ENCODE measurements at regions not wholly inside any gene's neighbourhood (a gene's known extent, or its start where the extent isn't known, plus 50 kb on each side); places are given as distances from the start of the nearest gene placed in this dataset.
"Not testable (repeated sequence)": the region's sequence is repeated elsewhere in the genome, so short reads cannot be mapped to it uniquely, and the experiment has no call there.

GRCh38 chr6:11380969-11381744 lies 148.7 kb upstream of the NEDD9 start:
- no peak for DNase-seq

GRCh38 chr6:11380549-11380948 lies 148.1 kb upstream of the NEDD9 start:
- no peak for DNase-seq

DNA sequence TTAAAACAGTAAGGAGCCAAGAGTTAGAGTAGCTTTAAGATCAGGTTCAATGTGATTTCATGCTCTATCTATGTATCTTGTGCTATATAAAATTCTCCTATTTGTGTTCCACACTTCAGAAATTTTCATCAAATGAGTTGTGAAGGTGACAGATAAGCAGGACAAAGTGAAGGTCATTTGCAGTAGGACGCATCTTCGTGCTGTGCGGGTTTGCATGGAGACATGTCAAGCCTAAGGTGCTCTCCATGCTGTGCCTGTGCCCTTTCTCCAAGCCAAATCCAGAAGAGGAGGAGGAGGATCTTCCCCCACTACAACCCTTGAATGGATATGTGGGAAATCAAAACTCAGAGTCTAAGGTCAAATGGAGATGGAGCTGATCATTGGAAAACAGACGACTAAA lies 147.3 kb upstream of the NEDD9 start:
- no peak for DNase-seq

DNA sequence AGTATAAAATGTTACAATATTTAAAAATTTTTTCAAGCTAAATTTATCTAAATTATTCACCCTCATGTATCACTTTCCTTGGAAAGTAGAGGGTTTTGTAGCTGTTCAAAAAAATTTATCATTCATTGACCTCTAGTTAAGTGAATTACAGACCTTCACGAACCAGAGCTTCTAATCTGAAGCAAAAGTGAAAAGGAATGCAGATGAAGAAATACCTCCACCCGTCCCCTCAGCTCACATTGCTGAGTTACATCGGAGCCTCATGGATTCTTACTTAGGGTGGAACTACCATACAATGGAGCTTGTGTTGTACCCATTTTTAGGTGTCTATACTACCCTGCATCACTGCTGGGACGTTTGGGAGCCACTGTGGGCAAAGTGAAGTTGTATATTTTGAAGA lies 146.2 kb upstream of the NEDD9 start:
- DNase-seq, result no peak

DNA sequence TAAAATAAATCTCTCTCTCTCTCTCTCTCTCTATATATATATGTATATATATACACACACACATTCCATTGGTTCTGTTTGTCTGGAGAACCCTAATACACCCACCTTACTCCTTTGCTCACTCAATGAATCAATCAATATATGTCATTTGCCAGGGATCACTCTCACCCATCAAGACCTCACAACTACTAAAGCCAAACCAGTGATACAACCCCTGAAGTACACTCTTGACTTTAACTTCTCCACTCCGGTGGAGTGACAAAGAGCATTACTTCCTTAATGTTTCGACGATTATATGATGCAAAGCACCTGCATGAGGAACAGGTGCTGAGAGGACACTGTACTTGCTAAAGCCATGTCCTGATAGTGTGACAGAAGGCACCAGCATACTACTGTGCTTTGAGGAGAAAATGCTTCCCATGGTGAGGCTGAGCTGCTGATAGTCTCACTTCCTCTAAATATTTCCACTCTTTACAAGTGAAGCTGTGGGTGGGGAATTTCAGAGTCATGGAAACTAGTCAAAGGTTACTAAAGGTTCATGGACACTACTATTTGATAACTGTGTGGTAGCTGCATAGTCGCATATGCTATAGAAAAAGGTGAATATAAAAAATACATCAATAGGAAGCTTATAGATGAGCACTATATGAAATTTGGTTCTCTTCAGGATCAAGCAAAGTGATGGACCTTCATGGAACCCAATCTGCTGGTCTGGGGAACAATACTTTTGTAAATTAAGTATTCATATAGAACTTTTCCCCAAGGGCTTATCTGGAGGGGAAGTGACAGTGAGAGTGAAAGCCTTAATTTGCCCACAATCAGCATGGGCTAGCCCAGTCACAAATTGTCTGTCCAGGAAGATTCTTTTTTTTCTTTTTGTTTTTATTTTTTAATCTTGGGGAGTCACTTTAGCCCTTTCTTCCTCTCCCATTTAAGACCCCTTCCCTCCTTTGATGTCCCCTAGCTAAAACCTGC lies 141.9 kb upstream of the NEDD9 start:
- DNase-seq, result no peak

- DNase-seq, result no peak
Measured at GRCh38 chr6:11373208-11373607, 140.7 kb upstream of the NEDD9 start.

GRCh38 chr6:11372186-11372790 lies 139.8 kb upstream of the NEDD9 start:
- DNase-seq, result not testable (repeated sequence)

- no peak for DNase-seq
Measured at GRCh38 chr6:11370191-11371018, 137.9 kb upstream of the NEDD9 start.

- no peak for DNase-seq
Measured at GRCh38 chr6:11368760-11369159, 136.3 kb upstream of the NEDD9 start.

- no peak for DNase-seq
Measured at GRCh38 chr6:11368264-11368663, 135.8 kb upstream of the NEDD9 start.

DNA sequence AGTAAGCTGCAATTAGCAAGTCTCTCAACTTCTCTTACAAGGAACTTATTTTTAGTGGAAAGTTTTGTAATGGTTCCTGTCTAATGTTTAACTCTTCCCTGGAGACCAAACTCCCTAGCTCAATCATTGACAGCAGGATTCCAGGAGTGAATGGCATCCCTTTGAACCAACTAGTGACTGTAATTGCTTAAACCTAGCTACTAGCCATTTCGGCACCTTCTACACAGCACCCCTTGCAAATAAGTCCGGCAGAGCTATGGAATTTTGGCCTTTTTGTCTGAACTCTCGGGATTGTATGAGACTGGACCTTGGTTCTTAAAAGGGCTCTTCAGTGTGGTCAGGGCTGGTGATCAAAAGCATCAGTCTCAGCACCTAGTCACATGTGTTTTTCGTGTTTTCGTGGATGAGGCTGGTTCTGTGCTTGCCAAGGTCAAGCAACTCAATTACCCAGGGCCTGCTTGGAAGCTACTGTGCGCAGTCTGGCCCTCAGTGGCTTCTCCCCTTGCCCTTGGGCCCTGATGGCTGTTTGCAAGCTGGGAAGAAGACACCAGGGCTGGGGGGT lies 135.3 kb upstream of the NEDD9 start:
- no peak for DNase-seq

GRCh38 chr6:11366934-11367637 lies 134.6 kb upstream of the NEDD9 start:
- no peak for DNase-seq

GRCh38 chr6:11366183-11366933 lies 133.9 kb upstream of the NEDD9 start:
- DNase-seq, result no peak

DNA sequence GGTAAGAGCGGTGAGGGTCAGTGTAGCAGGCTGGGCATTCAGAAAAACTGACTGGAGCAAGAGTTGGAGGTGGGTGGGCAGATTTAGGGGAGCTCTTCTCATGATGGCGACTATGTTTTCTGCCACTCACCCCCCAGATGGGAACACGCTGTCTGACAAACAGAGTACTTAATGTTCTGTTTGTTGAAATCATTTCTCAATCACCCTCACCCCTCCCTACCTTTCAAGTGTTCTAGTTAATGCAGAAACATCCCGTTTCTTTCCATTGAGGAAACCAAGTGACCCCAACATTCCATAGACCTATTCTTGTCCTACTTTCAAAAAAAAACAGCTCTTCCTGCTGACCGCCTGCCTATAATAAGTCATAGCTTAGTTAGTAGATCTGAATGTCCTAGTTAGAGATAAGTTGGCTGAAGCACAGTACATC lies 132.5 kb upstream of the NEDD9 start:
- DNase-seq, result no peak

DNA sequence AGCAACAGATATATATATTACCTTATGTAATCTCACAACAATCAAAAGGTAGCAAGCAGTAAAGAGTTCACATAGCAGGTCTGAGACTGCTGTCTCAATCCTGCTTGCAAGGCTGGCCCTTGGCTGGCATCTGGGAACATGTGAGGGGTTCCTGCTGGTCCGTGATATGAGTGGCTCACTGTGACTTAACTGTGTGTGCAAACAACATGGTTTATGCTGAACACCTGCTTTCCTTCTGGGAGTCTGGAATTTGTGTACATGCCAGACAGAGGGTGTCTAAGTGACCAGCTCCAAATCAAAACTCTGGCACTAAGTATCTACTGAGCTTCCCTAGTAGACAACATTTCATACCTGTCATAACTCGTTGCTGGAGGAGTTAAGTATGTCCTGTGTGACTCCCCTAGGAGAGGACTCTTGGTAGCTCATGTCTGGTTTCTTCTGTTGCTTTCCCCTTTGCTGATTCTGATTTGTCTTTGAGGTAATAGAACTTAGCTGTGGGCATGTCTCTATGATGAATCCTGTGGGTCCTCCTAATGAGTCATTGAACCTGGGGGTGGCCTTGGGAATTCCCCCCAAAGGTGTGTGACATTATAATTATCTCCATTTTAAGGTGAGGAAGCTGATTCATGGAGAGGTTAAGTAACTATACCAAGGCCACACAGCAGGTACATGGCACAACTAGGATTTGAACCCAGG lies 131.6 kb upstream of the NEDD9 start:
- no peak for DNase-seq

DNA sequence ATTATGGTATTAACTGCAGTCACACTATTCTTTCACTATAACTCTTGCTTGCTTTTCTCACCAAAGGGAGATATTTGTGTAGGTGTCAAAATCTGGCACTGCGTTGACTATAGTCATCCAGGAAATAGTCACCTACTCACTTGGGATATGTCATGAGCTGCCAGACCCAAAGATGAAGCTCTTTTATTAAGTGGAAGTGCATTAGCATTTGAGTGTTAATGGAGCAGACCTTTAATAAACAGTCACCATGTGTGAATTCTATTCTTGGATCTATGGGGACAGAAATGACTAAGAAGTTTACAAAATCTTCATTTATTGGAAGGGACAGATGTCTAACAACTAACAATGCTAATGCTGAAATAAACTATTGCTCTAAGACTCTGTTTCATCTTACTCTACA lies 130.1 kb upstream of the NEDD9 start:
- DNase-seq, result no peak

GRCh38 chr6:11358904-11359830 lies 126.7 kb upstream of the NEDD9 start:
- no peak for DNase-seq

DNA sequence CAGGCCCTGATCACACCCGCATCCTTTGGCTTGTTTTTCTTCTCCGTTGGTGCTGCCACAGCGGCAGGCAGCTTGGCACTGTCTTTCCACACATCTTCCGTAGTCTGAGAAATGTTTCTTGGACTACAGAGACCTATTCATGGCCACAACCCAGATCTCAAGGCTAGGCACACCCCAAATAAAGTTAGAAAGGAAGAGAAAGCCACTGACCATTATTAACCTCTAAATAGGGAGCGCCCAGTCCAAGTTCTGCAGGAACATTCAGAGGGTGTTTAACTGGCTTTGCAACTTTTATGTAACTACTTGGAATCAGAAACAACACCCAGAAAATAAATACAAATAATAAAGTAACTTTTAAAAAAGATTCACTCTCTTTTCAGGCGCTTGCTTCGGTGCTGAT lies 124.8 kb upstream of the NEDD9 start:
- DNase-seq, result no peak

Measured in DMS153 (cell line).